OCI-M2 (cell line): ENCODE measurements at regions not wholly inside any gene's neighbourhood (a gene's known extent, or its start where the extent isn't known, plus 50 kb on each side); places are given as distances from the start of the nearest gene placed in this dataset.
"Not testable (repeated sequence)": the region's sequence is repeated elsewhere in the genome, so short reads cannot be mapped to it uniquely, and the experiment has no call there.

Source experiments
- DNase-seq: peaks from one replicate; lab custom pipeline; 2025; ENCODE audit not compliant: unreplicated experiment; lab: John Stamatoyannopoulos, UW

GRCh38 chr1:228939001-228939691, 203.9 kb downstream of the RHOU start:
- DNase-seq = no peak

DNA sequence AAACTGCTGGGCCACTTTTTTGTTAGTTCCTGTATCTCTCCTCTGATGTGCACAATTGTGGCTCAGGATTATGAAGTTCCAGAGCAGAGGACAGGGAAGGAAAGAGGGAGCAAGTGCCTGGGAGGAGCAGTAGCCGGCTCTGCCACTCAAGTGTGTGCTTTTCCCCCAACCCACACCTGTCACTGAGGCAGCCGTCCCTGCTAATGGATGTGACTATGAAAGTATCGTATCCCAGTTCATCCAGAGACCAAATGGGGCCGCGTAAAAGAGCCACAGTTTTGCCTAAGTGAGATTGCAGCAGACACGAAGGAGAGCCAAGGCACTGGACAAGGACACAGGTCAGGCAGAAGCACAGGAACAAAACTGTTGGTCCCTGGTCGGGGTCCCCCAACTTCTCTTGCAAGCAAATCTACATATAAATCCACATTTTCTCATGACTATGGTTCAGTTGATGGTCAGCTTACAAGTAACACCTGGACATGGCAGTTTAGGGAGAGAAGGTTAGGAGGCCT, 204.7 kb downstream of the RHOU start:
- DNase-seq = no peak

- no peak for DNase-seq
Measured at GRCh38 chr1:228940526-228940925, 205.2 kb downstream of the RHOU start.

DNA sequence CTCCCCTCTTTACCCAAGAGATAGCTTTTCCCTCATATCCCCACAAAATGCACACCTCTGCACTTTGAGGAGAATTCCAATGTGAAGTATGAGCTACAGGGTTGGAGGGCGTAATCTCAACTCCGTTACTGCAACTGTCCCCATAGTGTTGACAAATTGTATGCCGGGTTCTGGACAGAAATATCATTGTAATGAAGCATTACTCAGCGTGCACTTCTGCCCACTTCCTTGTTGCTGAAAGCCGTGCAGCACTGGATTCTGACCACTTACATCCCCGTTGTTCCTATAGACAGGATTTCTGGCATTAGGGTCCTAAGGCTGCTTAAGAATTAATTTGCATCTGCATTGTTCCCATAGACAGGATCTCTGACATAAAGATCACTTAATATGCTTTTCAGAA, 205.6 kb downstream of the RHOU start:
- no peak for DNase-seq

DNA sequence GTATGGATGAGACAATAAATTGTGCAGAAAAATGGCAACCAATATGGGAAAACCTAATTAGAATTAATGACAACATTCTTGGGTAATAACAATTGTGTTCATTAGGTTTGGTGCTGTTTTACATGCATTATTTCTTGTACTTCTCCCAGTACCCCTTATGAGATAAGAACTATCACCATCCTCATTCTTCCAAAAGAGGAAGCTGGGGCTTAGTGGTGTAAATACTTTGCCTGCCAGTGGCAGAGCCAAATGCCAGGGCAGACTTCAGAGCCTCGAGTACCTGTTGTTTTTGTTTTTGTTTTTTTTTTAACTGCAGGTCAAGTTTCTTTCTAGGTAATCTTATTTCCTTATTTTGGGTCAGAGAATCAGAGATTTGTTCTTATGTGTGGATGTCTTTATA, 206.4 kb downstream of the RHOU start:
- DNase-seq = no peak

DNA sequence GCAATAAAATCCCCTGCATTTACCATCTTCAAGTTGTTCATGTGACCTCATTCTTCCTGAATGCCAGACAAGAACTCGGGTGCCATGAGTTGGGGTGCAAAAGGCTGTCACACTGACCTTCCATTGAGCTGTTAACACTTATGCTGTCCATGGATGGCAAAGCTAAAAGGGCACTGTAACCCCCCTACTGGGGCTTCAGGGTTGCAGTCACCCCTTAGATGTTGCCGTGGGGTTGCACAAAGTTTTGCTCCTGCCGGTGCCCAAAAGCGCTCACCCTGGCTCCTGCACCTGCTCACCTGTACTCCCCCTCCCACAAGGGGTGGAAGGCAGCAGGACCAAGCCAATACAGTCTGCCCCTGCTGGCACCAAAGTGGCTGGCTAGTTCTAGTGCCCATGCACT, 208.2 kb downstream of the RHOU start:
- no peak for DNase-seq

- DNase-seq = no peak
Measured at GRCh38 chr1:228944296-228944695, 209.0 kb downstream of the RHOU start.

GRCh38 chr1:228944935-228945371, 209.7 kb downstream of the RHOU start:
- DNase-seq = no peak

- no peak for DNase-seq
Measured at GRCh38 chr1:228945885-228946284, 210.6 kb downstream of the RHOU start.

DNA sequence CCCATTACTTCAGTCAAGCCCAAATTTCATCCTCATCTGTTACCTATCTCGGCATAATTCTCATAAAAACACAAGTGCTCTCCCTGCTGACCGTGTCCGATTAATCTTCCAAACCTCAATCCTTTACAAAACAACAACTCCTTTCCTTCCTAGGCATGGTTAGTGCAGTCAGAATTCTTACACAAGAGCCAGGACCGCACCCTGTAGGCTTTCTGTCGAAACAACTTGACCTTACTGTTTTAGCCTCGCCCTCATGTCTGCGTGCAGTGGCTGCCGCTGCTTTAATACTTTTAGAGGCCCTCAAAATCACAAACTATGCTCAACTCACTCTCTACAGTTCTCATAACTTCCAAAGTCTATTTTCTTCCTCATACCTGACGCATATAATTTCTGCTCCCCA, 214.3 kb downstream of the RHOU start:
- not testable (repeated sequence) for DNase-seq

DNA sequence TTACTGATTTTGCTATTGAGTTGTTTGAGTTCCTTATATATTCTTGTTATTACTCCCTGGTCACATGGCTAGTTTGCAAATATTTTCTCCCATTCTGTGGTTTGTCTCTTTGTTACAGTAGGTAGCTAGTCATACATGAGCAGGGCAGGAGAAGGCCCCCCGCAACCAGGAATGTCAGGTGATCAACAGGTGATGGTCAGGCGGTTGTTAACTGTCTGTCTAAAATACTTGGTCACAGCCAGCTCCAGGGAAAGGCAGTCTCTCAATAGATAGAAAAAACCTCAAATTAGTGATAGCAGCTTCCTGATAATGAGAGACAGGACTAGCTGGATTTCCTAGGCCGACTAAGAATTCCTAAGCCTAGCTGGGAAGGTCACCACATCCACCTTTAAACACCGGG, 217.9 kb downstream of the RHOU start:
- no peak for DNase-seq

GRCh38 chr1:228953808-228954207, 218.5 kb downstream of the RHOU start:
- DNase-seq = not testable (repeated sequence)

DNA sequence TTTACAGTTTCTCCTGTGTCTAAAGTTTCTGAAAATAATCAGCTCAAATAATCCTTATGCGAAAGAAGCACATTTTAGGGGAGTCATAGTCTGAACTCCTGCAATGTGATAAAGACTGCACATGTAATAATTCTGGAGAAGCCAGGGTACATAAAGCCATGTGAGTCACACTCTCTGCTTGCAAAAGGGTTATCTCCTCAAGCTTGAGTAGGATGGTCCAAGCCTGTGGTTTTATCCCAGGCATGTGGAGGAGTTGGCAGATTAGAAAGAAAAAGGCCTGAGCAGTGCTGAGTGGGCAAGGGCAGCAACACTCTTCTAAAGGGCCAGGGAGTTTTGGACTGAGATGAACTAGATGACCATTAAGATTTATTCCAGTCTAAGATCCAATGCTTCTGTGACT, 220.4 kb downstream of the RHOU start:
- no peak for DNase-seq

DNA sequence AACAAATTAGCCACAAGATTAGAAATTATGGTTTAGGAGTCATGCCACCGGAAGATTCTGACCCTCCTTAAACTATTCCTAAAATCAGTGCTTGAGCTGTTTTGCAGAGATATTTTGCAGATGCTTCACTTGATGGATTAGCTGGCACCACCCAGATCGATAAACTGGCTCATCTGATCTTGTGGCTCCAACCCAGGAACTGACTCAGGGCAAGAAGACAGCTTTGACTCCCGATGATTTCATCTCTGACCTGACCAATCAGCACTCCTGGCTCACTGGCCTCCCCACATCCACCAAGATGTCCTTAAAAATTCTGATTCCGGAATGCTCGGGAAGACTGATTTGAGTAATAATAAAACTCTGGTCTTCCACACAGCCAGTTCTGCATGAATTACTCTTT, 221.6 kb downstream of the RHOU start:
- DNase-seq = no peak

DNA sequence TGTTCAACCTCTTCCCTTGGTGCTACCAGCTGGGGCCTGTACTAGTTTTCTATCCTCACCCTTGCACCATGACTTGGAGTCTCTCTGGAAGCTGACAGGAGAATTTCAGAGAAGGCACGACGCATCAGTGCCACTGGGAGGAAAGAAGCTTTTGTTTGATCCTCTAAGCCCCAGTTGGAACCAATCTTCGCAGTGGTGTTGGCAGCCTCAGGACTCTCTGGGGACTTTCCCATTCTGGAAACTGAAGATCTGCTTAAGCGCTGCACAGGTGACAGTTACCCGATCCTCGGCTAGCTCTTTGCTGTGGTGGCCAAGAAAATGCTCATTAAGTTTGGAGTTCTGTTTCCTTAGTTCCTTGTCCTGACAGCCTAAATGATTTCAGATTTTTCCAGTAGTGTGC, 222.3 kb downstream of the RHOU start:
- no peak for DNase-seq

DNA sequence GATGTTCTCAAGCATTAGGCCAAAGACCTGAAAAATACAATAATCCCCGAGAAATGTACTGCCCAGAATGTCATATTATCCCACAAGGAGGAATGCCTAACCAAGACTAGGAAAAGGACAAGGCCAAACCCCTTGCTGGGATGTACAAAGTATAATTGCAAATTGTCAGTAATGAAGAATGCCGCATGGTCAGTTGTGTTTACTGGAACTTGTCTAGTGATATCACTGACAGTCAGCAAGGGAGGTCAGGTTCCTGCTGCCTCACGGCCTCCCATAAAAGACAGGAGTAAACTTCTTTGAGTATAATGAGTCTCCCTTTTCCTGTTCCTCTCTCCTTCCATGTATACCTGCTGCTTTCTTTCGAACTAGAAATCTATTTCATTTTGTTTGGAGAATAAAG, 222.8 kb downstream of the RHOU start:
- no peak for DNase-seq

DNA sequence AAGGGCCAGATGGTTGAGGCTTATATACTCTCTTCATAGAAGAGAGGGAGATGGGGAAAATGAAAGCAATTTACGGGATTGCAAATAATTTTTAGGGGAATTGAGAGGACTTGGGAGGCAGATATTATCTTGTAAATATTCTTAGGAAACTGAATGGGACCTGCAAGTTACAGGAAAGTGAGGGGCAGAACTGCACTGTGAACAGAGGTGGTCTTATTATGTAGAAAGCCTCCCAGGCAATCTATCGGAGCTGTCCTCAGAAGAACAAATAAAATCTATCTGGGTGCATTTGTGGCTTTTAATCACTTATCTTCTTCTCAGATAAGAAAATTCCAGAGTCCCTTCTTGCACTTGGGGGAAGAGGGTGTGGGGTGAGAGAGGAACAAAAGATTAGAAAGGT, 223.5 kb downstream of the RHOU start:
- DNase-seq = no peak

DNA sequence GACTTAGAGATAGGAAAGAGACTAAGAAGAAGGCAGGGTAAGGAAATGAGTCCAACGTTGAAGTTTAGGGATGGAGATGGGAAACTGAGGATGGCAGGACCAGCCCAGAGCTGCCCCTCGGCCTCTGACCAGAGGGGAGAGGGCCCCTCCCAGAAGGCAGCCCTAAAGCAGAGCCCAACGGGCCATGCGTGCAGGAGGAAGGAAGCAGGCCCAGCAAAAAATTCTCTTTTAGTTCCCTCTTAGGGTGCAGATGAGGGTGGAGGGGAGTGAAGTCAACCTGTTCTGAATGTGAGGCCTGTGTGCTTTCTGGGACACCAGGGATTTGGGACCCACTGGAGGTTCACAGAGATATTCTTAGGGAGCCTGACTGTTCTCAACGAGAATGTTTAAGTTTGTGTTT, 225.4 kb downstream of the RHOU start:
- DNase-seq = no peak

DNA sequence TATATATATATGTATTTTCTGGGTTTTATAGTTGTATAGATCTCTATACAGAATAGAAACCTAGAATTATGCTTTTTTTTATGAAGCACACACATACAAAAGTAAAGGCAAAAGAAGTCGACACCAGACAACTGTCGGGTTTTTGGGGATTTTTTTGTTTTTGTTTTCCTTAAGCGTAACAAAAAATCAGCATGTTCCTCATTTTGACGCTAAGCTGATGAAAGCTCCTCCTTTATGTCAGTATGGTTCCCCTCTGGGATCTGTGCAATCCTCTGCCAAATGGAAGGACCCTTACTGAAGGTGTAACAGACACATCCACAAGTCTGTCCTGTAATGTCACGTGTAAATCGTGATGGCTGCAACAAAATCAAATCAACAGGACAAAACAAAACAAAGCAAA, 226.2 kb downstream of the RHOU start:
- DNase-seq = no peak

GRCh38 chr1:228963795-228964177, 228.5 kb downstream of the RHOU start:
- DNase-seq = no peak

DNA sequence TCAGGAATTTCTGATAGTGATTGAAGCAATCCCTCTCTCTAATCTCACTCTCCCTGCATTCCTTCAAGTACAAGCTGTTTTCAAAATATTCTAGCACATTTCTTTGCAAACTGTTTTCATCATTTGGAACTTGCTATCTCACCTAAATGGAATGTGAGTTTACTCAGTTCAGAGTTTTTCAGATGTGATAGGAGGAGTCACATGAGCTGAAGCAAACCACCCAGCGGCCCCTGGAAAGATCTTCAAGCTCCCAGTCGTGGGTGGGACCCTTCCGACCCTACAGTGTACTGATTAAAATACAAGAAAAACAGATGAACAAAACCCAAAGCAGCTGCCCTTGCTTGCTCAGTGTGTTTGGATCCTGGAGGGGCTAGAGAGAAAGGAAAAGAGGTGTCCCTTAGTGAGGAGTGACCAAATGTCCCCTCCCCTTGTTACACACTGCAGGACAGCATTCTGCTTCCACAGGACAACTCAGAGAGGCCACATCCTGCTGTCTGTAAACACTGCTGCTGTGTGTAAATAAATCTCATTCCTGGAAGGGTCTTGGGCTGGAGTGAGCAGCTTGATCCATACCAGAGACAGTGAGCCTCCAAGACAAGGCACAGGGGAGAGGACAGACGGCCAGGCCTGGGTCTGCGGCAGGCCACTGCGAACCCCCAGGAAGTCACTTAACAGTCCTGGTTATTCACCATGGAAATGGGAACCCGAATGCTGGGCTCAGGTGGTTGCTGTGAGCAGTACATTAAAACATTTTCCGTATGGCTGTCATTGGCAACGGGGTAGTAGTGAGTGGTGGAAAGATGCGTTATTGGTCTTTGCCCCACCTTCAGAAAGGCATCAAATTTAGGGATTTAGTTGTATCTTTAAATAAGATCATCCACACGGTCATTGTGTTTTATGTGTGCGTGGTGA, 229.2 kb downstream of the RHOU start:
- no peak for DNase-seq

DNA sequence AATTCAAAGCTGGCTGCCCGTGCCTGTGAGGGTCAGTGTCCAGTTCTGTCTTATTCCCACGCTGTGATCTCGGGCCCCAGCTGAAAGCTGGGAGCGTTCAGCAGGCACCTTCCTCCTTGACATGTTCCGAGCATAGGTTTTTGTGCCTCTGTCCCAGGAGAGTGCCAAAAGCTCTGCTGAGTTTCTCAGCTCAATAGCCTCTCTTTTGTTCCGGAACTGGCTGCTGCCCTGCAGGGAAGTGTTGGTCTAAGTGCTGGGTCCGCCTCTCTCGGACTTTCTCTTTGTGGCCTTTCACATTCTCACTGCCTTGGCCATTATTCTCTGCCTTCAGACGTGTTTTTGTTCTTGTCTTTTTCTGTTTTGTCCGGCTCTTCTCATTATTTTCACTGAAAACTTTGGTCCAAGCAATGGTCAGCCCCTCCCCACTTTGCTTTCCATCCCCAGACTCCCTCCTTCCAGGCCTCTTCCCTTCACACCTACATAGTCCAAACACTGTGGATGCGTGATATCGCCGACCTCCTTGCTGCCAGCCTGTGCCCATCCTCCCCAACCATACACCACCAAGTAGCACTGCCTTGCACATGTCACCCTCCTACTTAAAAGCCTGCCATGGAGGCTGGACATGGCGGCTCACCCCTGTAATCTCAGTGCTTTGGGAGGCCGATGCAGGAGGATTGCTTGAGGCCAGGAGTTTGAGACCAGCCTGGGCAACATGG, 233.8 kb downstream of the RHOU start:
- DNase-seq = no peak
